H1 (cell line): ENCODE measurements at regions not wholly inside any gene's neighbourhood (a gene's known extent, or its start where the extent isn't known, plus 50 kb on each side); places are given as distances from the start of the nearest gene placed in this dataset.

ENCODE experiments used
- CBX5 ChIP-seq: fragments of 300-800, 300-1000 bp; sonication (generic); IDR thresholded peaks from 2 replicates; pipeline ENCODE4 v1.7.1; 2016; ENCODE audit warnings: antibody characterized with exemption, low read length, low read depth
- CREB1 ChIP-seq: IDR thresholded peaks from 2 replicates; pipeline ENCODE4 v1.6.1; 2012; ENCODE audit warnings: inconsistent platforms
- GABPA ChIP-seq: IDR thresholded peaks from 2 replicates; pipeline ENCODE4 v1.6.1; 2011; ENCODE audit warnings: mild to moderate bottlenecking, low read length, moderate library complexity, borderline replicate concordance; ENCODE audit not compliant: insufficient read depth
- POLR2AphosphoS5 ChIP-seq: IDR thresholded peaks from 2 replicates; pipeline ENCODE4 v1.6.1; 2011; ENCODE audit warnings: low read depth, low read length
- RBBP5 ChIP-seq: IDR thresholded peaks from 2 replicates; pipeline ENCODE4 v1.7.1; 2012; ENCODE audit warnings: low read depth, mild to moderate bottlenecking, inconsistent platforms, low read length, moderate library complexity, borderline replicate concordance
- RNF2 ChIP-seq: fragments of 200-900, 300-1000 bp; sonication (generic); IDR thresholded peaks from 2 replicates; pipeline ENCODE4 v1.7.1; 2016; ENCODE audit warnings: borderline replicate concordance, low read depth, mild to moderate bottlenecking, antibody characterized with exemption, low read length; ENCODE audit not compliant: poor library complexity, severe bottlenecking; ENCODE audit errors: missing control alignments
- TAF1 ChIP-seq: IDR thresholded peaks from 2 replicates; pipeline ENCODE4 v1.6.1; 2011; ENCODE audit warnings: mild to moderate bottlenecking, low read depth, low read length
- TF ChIP-seq, protein P1 (sequence below): fragments of 300-600 bp; sonication (generic); IDR thresholded peaks from 2 replicates; pipeline ENCODE4 v1.7.1; 2012; ENCODE audit warnings: low read length, moderate library complexity, mild to moderate bottlenecking, inconsistent platforms; ENCODE audit not compliant: insufficient replicate concordance
- TF ChIP-seq, protein P2 (sequence below): IDR thresholded peaks from 2 replicates; pipeline ENCODE4 v1.6.1; 2012; ENCODE audit warnings: inconsistent platforms

DNA sequence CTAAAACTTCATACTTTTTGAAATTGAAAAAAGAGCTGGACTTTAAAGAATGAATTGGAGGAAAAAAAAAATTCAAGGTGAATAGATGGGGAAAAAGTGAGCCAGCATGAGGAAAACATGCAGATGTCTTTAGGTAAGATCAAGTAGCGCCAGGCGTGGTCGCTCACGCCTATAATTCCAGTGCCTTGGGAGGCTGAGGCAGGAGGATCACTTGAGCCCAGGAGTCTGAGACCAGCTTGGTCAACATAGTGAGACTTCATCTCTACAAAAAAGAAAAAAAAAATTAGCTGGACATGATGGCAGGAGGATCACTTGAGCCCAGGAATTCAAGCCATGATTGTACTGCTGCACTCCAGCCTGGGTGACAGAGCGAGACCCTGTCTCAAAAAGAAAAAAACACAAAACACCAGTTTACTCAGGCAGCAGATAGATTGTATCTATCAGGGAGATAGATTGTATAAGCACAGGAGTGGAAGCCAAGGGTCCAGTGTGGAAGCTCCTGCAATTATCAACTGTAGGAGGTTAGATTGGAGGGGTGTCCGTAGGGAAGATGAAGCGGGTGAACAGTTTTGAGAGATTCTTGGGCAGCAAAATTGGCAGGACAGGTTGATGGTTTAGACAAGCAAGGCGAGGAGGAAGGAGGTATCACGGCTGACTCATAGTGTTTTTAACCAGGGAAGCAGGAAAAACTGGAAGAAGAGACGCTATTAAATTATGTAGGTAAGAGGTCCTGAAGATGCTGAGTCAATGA lies 97.6 kb upstream of the ZNF217 start (continued):
- TF ChIP-seq, protein P1, sequence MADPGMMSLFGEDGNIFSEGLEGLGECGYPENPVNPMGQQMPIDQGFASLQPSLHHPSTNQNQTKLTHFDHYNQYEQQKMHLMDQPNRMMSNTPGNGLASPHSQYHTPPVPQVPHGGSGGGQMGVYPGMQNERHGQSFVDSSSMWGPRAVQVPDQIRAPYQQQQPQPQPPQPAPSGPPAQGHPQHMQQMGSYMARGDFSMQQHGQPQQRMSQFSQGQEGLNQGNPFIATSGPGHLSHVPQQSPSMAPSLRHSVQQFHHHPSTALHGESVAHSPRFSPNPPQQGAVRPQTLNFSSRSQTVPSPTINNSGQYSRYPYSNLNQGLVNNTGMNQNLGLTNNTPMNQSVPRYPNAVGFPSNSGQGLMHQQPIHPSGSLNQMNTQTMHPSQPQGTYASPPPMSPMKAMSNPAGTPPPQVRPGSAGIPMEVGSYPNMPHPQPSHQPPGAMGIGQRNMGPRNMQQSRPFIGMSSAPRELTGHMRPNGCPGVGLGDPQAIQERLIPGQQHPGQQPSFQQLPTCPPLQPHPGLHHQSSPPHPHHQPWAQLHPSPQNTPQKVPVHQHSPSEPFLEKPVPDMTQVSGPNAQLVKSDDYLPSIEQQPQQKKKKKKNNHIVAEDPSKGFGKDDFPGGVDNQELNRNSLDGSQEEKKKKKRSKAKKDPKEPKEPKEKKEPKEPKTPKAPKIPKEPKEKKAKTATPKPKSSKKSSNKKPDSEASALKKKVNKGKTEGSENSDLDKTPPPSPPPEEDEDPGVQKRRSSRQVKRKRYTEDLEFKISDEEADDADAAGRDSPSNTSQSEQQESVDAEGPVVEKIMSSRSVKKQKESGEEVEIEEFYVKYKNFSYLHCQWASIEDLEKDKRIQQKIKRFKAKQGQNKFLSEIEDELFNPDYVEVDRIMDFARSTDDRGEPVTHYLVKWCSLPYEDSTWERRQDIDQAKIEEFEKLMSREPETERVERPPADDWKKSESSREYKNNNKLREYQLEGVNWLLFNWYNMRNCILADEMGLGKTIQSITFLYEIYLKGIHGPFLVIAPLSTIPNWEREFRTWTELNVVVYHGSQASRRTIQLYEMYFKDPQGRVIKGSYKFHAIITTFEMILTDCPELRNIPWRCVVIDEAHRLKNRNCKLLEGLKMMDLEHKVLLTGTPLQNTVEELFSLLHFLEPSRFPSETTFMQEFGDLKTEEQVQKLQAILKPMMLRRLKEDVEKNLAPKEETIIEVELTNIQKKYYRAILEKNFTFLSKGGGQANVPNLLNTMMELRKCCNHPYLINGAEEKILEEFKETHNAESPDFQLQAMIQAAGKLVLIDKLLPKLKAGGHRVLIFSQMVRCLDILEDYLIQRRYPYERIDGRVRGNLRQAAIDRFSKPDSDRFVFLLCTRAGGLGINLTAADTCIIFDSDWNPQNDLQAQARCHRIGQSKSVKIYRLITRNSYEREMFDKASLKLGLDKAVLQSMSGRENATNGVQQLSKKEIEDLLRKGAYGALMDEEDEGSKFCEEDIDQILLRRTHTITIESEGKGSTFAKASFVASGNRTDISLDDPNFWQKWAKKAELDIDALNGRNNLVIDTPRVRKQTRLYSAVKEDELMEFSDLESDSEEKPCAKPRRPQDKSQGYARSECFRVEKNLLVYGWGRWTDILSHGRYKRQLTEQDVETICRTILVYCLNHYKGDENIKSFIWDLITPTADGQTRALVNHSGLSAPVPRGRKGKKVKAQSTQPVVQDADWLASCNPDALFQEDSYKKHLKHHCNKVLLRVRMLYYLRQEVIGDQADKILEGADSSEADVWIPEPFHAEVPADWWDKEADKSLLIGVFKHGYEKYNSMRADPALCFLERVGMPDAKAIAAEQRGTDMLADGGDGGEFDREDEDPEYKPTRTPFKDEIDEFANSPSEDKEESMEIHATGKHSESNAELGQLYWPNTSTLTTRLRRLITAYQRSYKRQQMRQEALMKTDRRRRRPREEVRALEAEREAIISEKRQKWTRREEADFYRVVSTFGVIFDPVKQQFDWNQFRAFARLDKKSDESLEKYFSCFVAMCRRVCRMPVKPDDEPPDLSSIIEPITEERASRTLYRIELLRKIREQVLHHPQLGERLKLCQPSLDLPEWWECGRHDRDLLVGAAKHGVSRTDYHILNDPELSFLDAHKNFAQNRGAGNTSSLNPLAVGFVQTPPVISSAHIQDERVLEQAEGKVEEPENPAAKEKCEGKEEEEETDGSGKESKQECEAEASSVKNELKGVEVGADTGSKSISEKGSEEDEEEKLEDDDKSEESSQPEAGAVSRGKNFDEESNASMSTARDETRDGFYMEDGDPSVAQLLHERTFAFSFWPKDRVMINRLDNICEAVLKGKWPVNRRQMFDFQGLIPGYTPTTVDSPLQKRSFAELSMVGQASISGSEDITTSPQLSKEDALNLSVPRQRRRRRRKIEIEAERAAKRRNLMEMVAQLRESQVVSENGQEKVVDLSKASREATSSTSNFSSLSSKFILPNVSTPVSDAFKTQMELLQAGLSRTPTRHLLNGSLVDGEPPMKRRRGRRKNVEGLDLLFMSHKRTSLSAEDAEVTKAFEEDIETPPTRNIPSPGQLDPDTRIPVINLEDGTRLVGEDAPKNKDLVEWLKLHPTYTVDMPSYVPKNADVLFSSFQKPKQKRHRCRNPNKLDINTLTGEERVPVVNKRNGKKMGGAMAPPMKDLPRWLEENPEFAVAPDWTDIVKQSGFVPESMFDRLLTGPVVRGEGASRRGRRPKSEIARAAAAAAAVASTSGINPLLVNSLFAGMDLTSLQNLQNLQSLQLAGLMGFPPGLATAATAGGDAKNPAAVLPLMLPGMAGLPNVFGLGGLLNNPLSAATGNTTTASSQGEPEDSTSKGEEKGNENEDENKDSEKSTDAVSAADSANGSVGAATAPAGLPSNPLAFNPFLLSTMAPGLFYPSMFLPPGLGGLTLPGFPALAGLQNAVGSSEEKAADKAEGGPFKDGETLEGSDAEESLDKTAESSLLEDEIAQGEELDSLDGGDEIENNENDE: no peak
- TF ChIP-seq GABPA: no peak
- no peak for TF ChIP-seq CREB1
- TF ChIP-seq, protein P2, sequence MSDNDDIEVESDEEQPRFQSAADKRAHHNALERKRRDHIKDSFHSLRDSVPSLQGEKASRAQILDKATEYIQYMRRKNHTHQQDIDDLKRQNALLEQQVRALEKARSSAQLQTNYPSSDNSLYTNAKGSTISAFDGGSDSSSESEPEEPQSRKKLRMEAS: no peak
- TF ChIP-seq TAF1: no peak
- no peak for TF ChIP-seq CBX5
- TF ChIP-seq RNF2: no peak
- TF ChIP-seq POLR2AphosphoS5: no peak
- no peak for TF ChIP-seq RBBP5
